Mesothelial cell of epicardium (in vitro differentiated cells): ENCODE measurements at regions not wholly inside any gene's neighbourhood (a gene's known extent, or its start where the extent isn't known, plus 50 kb on each side); places are given as distances from the start of the nearest gene placed in this dataset.

ENCODE experiments used
- DNase-seq, 2 experiments: peaks; one replicate each; pipeline ENCODE4 v3.0.0; 2021; ENCODE audit warnings: low spot score in 2 of 2; ENCODE audit not compliant: unreplicated experiment in 2 of 2
- H3K27ac Mint-ChIP-seq: 2 replicates; pipeline ENCODE4 v1.8.0; 2021; ENCODE audit warnings: mixed read lengths
- H3K27me3 Mint-ChIP-seq: 2 replicates; pipeline ENCODE4 v1.8.0; 2021; ENCODE audit warnings: low read depth, mixed read lengths
- H3K36me3 Mint-ChIP-seq: 2 replicates; pipeline ENCODE4 v1.8.0; 2021; ENCODE audit warnings: mixed read lengths
- H3K4me1 Mint-ChIP-seq: 2 replicates; pipeline ENCODE4 v1.8.0; 2021; ENCODE audit warnings: mixed read lengths
- H3K4me3 Mint-ChIP-seq: 2 replicates; pipeline ENCODE4 v1.8.0; 2021; ENCODE audit warnings: mild to moderate bottlenecking, moderate library complexity, mixed read lengths
- H3K9me3 Mint-ChIP-seq: 2 replicates; pipeline ENCODE4 v1.8.0; 2021; ENCODE audit warnings: mixed read lengths
- CTCF ChIP-seq: fragments of 200-600 bp; sonication (generic); IDR thresholded peaks from one replicate; pipeline ENCODE4 v1.5.0; 2021; ENCODE audit warnings: antibody characterized with exemption; ENCODE audit not compliant: unreplicated experiment

DNA sequence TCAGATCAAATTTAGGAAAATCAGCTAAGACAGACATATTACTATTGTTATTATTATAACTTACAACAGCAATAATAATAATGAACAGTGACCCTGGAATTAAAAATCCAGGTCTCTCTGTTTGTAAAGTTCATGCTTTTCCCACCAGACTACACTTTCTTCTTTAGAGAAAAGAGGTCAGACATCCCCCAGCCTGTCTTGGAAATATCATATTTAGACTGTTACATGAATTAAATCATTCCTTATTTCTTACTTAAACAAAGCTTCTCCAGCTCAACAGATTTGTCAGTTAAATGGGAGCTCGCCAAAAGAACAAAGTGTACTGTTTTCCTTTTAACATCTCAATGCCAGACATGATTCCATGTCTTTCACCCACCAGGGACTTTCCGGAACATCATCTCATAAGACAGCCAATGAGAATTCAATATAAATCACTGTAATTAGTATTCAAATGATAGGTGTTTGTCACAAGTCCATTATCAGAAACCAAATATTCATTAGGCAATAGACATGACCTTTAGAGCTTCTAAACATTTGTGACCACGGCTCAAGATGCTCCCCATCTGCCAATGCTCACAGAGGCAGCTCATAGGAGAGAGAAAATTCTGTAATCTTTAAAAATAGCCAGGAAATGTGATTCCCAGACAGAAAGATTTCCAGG, 351.9 kb downstream of the ENC1 start:
- no peaks in the 10 kb centered on the region for H3K36me3 Mint-ChIP-seq
- H3K9me3 Mint-ChIP-seq: no peaks in the 10 kb centered on the region
- H3K4me3 Mint-ChIP-seq: no peak overlapping the region
- no peak overlapping the region for H3K27ac Mint-ChIP-seq
- H3K27me3 Mint-ChIP-seq: no peaks in the 10 kb centered on the region
- DNase-seq: no peak
- H3K4me1 Mint-ChIP-seq: peaks cover 12% of the 10 kb centered on the region
- no peak for TF ChIP-seq CTCF

GRCh38 chr5:74288038-74288437, 352.5 kb downstream of the ENC1 start:
- H3K9me3 Mint-ChIP-seq: no peaks in the 10 kb centered on the region
- TF ChIP-seq CTCF: no peak
- peaks cover 10% of the 10 kb centered on the region for H3K4me1 Mint-ChIP-seq

GRCh38 chr5:74286734-74287695, 353.5 kb downstream of the ENC1 start:
- Mint-ChIP-seq H3K4me1 (peaks cover 7% of the 10 kb centered on the region), H3K27ac (no peak overlapping the region), H3K27me3 (no peaks in the 10 kb centered on the region), H3K4me3 (no peak overlapping the region), H3K36me3 (no peaks in the 10 kb centered on the region), H3K9me3 (no peaks in the 10 kb centered on the region)
- no peak for DNase-seq
- TF ChIP-seq CTCF: no peak

More at GRCh38 chr5:74288038-74288437, 352.5 kb downstream of the ENC1 start:
- DNase-seq: no peak
- Mint-ChIP-seq H3K4me3 (no peak overlapping the region), H3K27me3 (no peaks in the 10 kb centered on the region), H3K27ac (no peak overlapping the region), H3K36me3 (no peaks in the 10 kb centered on the region)

GRCh38 chr5:74285675-74286280, 354.8 kb downstream of the ENC1 start:
- H3K4me3 Mint-ChIP-seq: no peak overlapping the region
- H3K36me3 Mint-ChIP-seq: no peaks in the 10 kb centered on the region
- TF ChIP-seq CTCF: no peak
- H3K27me3 Mint-ChIP-seq: no peaks in the 10 kb centered on the region
- H3K4me1 Mint-ChIP-seq: peaks cover 7% of the 10 kb centered on the region
- H3K27ac Mint-ChIP-seq: no peak overlapping the region
- DNase-seq: no peak
- no peaks in the 10 kb centered on the region for H3K9me3 Mint-ChIP-seq

- Mint-ChIP-seq H3K4me3 (no peak overlapping the region), H3K4me1 (peaks cover 3% of the 10 kb centered on the region), H3K9me3 (no peaks in the 10 kb centered on the region), H3K36me3 (no peaks in the 10 kb centered on the region), H3K27me3 (peaks cover 2% of the 10 kb centered on the region), H3K27ac (no peak overlapping the region)
- DNase-seq: no peak
- no peak for TF ChIP-seq CTCF
These were observed 358.0 kb downstream of the ENC1 start for GRCh38 chr5:74282490-74282889.
